ENCODE measurements at regions not wholly inside any gene's neighbourhood (a gene's known extent, or its start where the extent isn't known, plus 50 kb on each side); places are given as distances from the start of the nearest gene placed in this dataset.

DNA sequence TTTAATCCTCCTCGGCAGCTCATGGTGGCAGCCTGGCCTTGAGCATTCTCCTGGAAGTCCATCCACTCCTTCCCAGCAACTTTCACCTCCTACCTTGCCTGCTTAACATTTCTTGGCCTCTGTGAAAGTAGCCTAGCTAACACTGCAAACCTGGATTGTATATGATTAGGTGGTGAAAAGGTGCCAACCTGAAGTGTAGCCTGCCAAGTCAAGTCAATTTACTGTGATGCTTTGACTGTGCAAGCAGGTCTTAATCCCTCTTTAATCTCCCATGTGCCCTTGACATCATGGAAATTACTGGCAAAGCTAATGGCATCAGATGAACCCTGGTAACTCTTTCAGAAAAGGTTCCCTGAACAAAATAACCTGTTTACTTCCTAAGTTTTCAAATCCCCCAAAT lies 169.7 kb upstream of the NR2F2 start:
- TF ChIP-seq, protein P1, sequence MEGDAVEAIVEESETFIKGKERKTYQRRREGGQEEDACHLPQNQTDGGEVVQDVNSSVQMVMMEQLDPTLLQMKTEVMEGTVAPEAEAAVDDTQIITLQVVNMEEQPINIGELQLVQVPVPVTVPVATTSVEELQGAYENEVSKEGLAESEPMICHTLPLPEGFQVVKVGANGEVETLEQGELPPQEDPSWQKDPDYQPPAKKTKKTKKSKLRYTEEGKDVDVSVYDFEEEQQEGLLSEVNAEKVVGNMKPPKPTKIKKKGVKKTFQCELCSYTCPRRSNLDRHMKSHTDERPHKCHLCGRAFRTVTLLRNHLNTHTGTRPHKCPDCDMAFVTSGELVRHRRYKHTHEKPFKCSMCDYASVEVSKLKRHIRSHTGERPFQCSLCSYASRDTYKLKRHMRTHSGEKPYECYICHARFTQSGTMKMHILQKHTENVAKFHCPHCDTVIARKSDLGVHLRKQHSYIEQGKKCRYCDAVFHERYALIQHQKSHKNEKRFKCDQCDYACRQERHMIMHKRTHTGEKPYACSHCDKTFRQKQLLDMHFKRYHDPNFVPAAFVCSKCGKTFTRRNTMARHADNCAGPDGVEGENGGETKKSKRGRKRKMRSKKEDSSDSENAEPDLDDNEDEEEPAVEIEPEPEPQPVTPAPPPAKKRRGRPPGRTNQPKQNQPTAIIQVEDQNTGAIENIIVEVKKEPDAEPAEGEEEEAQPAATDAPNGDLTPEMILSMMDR (IDR thresholded peaks at IDR 0.05) = no peak
- TF ChIP-seq POLR2A (IDR thresholded peaks at IDR 0.05) (no peak), POLR2AphosphoS5 (IDR thresholded peaks at IDR 0.05) (no peak)
